ENCODE measurements at regions not wholly inside any gene's neighbourhood (a gene's known extent, or its start where the extent isn't known, plus 50 kb on each side); places are given as distances from the start of the nearest gene placed in this dataset.

GRCh38 chr7:128152721-128153120, 88.4 kb upstream of the LEP start:
- TF ChIP-seq ELF4 (CRISPR knock-in tag; IDR thresholded peaks at IDR 0.05; ENCODE audit: low read depth) = no peak
- no peak for TF ChIP-seq CTCF (IDR thresholded peaks at IDR 0.05)
- TF ChIP-seq E2F1 (CRISPR knock-in tag; IDR thresholded peaks at IDR 0.05) = no peak
- TF ChIP-seq STAT6 (CRISPR knock-in tag; conservative IDR thresholded peaks at IDR 0.05; ENCODE audit: low read depth) = no peak
- no peak for TF ChIP-seq NR1H2 (CRISPR knock-in tag; IDR thresholded peaks at IDR 0.05)
- no peak for TF ChIP-seq RELA (CRISPR knock-in tag; IDR thresholded peaks at IDR 0.05; ENCODE audit: borderline replicate concordance)
- no peak for TF ChIP-seq CREB1 (CRISPR knock-in tag; IDR thresholded peaks at IDR 0.05)
